ENCODE measurements at regions not wholly inside any gene's neighbourhood (a gene's known extent, or its start where the extent isn't known, plus 50 kb on each side); places are given as distances from the start of the nearest gene placed in this dataset.

GRCh38 chr1:29643838-29644440, 407.6 kb downstream of the PTPRU start:
- DNase-seq (ENCODE audit: low spot score) = no peak

- no peak for DNase-seq (ENCODE audit: low spot score)
These were observed 407.0 kb downstream of the PTPRU start for GRCh38 chr1:29643281-29643680.

GRCh38 chr1:29642519-29642918, 406.2 kb downstream of the PTPRU start:
- no peak for DNase-seq (ENCODE audit: low spot score)

- DNase-seq (ENCODE audit: low spot score) = no peak
These were observed 405.6 kb downstream of the PTPRU start for GRCh38 chr1:29641921-29642320.

GRCh38 chr1:29640428-29640785, 404.1 kb downstream of the PTPRU start:
- no peak for DNase-seq (ENCODE audit: low spot score)

GRCh38 chr1:29639741-29640427, 403.6 kb downstream of the PTPRU start:
- DNase-seq (ENCODE audit: low spot score) = peak; percentile 87

GRCh38 chr1:29639156-29639736, 402.9 kb downstream of the PTPRU start:
- peak; percentile 73 for DNase-seq (ENCODE audit: low spot score)

- no peak for DNase-seq (ENCODE audit: low spot score)
These were observed 402.0 kb downstream of the PTPRU start for GRCh38 chr1:29638281-29638680.

GRCh38 chr1:29636936-29637335, 400.6 kb downstream of the PTPRU start:
- DNase-seq (ENCODE audit: low spot score) = no peak

- DNase-seq (ENCODE audit: low spot score) = no peak
These were observed 399.4 kb downstream of the PTPRU start for GRCh38 chr1:29635501-29636263.

- DNase-seq (ENCODE audit: low spot score) = no peak
These were observed 398.5 kb downstream of the PTPRU start for GRCh38 chr1:29634746-29635335.

GRCh38 chr1:29634324-29634723, 398.0 kb downstream of the PTPRU start:
- DNase-seq (ENCODE audit: low spot score) = no peak

GRCh38 chr1:29633771-29634170, 397.4 kb downstream of the PTPRU start:
- no peak for DNase-seq (ENCODE audit: low spot score)

- no peak for DNase-seq (ENCODE audit: low spot score)
These were observed 396.7 kb downstream of the PTPRU start for GRCh38 chr1:29632806-29633615.

GRCh38 chr1:29631836-29632805, 395.8 kb downstream of the PTPRU start:
- DNase-seq (ENCODE audit: low spot score) = no peak

- no peak for DNase-seq (ENCODE audit: low spot score)
These were observed 395.0 kb downstream of the PTPRU start for GRCh38 chr1:29631361-29631760.

- DNase-seq (ENCODE audit: low spot score) = no peak
These were observed 394.4 kb downstream of the PTPRU start for GRCh38 chr1:29630756-29631155.

- no peak for DNase-seq (ENCODE audit: low spot score)
These were observed 393.6 kb downstream of the PTPRU start for GRCh38 chr1:29629814-29630516.

- no peak for DNase-seq (ENCODE audit: low spot score)
These were observed 393.1 kb downstream of the PTPRU start for GRCh38 chr1:29629401-29629800.

- no peak for DNase-seq (ENCODE audit: low spot score)
These were observed 391.9 kb downstream of the PTPRU start for GRCh38 chr1:29628190-29628589.

Data from SW480 (cell line).